BLaER1 (cell line): ENCODE measurements at regions not wholly inside any gene's neighbourhood (a gene's known extent, or its start where the extent isn't known, plus 50 kb on each side); places are given as distances from the start of the nearest gene placed in this dataset.

ENCODE experiments used
- H3K27ac ChIP-seq: shearing (Covaris generic); formaldehyde crosslinking; 2 replicates; pipeline ENCODE4 v1.8.1; 2022
- H3K27me3 ChIP-seq: shearing (Covaris generic); formaldehyde crosslinking; 2 replicates; pipeline ENCODE4 v1.8.1; 2022
- H3K36me3 ChIP-seq: shearing (Covaris generic); formaldehyde crosslinking; 2 replicates; pipeline ENCODE4 v1.8.1; 2022
- H3K4me1 ChIP-seq: shearing (Covaris generic); formaldehyde crosslinking; 2 replicates; pipeline ENCODE4 v1.8.1; 2022
- H3K4me2 ChIP-seq: shearing (Covaris generic); formaldehyde crosslinking; 2 replicates; pipeline ENCODE4 v1.8.1; 2022
- H3K4me3 ChIP-seq: shearing (Covaris generic); formaldehyde crosslinking; 2 replicates; pipeline ENCODE4 v1.8.1; 2022
- H3K9ac ChIP-seq: shearing (Covaris generic); formaldehyde crosslinking; 2 replicates; pipeline ENCODE4 v1.8.1; 2022
- H3K9me3 ChIP-seq: shearing (Covaris generic); formaldehyde crosslinking; 2 replicates; pipeline ENCODE4 v1.8.1; 2022
- H4K20me1 ChIP-seq: shearing (Covaris generic); formaldehyde crosslinking; 2 replicates; pipeline ENCODE4 v1.8.1; 2022
- Cebpa-rat ChIP-seq: shearing (Covaris generic); IDR thresholded peaks from 2 replicates; pipeline ENCODE4 v1.8.1; 2022

DNA sequence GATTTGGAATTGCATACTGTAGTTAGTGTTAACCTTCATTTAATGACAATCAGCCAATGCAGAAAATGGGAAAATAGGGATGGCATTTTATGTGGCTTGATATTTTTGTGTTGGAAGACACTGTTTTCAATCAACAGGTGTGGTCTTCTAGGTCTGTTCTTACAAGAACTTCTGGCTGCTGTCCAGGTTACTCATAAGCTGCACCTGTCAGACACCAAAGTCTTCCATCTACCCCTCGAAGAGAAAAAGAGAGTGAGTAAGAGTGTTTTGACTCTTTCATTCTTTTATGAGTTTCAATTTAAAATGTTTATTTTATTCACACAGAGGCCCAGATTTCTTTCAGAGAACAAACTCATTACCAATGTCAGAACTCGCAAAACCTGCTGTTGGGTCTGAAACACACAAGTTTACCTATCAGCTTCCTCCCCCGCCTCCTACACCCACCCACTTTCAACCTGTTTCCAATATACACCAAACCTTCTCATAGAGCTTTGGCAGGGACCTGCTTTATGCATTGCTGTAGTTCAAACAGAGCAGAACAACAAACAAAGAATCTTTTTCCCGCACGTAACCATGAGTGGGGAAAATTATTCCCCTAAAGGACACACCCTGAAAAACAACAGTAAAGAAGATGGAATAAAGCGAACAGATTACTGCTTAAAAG lies 767.7 kb upstream of the ALCAM start:
- no peak overlapping the region for H3K4me3 ChIP-seq
- H3K4me2 ChIP-seq: no peak overlapping the region
- no peaks in the 10 kb centered on the region for H3K4me1 ChIP-seq
- TF ChIP-seq Cebpa-rat: no peak
- no peak overlapping the region for H3K27ac ChIP-seq
- no peaks in the 10 kb centered on the region for H3K36me3 ChIP-seq
- H3K9ac ChIP-seq: no peak overlapping the region
- H4K20me1 ChIP-seq: no peaks in the 10 kb centered on the region
- no peaks in the 10 kb centered on the region for H3K9me3 ChIP-seq
- no peaks in the 10 kb centered on the region for H3K27me3 ChIP-seq

GRCh38 chr3:104604326-104605010 lies 762.2 kb upstream of the ALCAM start:
- Histone ChIP-seq H3K27ac (no peak overlapping the region), H3K4me2 (no peak overlapping the region)
- no peak for TF ChIP-seq Cebpa-rat

DNA sequence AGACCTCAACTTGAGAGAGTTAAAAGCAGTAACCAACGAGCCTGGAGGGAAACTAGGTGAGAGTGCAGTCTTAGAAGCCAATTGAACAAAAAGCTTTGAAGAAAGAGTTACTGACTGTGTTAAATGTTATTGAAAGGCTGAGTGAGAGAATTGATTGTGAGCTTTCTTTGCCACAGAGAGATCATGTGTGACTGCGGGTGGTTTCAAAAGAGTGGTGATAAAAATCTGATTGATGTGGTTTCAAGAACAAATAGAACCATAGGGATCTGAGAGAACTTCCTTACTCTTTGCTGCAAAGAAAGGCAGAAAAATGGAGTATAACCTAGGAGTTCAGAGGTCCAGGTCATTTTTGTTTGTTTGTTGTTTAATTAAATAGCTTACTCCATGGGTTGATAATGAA lies 759.9 kb upstream of the ALCAM start:
- no peaks in the 10 kb centered on the region for H3K27me3 ChIP-seq
- H3K9ac ChIP-seq: no peak overlapping the region
- no peaks in the 10 kb centered on the region for H4K20me1 ChIP-seq
- H3K4me1 ChIP-seq: peaks cover 6% of the 10 kb centered on the region
- no peak overlapping the region for H3K4me3 ChIP-seq
- H3K36me3 ChIP-seq: no peaks in the 10 kb centered on the region
- H3K9me3 ChIP-seq: no peaks in the 10 kb centered on the region
- TF ChIP-seq Cebpa-rat: no peak
- no peak overlapping the region for H3K27ac ChIP-seq
- 0 out of 2 replicates have a peak overlapping the region, but pooled peaks have one; percentile 10 for H3K4me2 ChIP-seq

More at GRCh38 chr3:104604326-104605010, 762.2 kb upstream of the ALCAM start:
- Histone ChIP-seq H4K20me1 (no peaks in the 10 kb centered on the region), H3K36me3 (no peaks in the 10 kb centered on the region), H3K27me3 (no peaks in the 10 kb centered on the region), H3K9me3 (no peaks in the 10 kb centered on the region), H3K4me3 (no peak overlapping the region), H3K4me1 (peaks cover 6% of the 10 kb centered on the region), H3K9ac (no peak overlapping the region)

- no peak for TF ChIP-seq Cebpa-rat
- Histone ChIP-seq H3K4me1 (peaks cover 6% of the 10 kb centered on the region), H3K27ac (no peak overlapping the region), H3K4me3 (no peak overlapping the region), H3K9ac (no peak overlapping the region), H3K27me3 (no peaks in the 10 kb centered on the region), H3K9me3 (no peaks in the 10 kb centered on the region), H3K4me2 (no peak overlapping the region), H4K20me1 (no peaks in the 10 kb centered on the region), H3K36me3 (no peaks in the 10 kb centered on the region)
These were observed 755.7 kb upstream of the ALCAM start for GRCh38 chr3:104610730-104611652.

- Histone ChIP-seq H3K27ac (no peak overlapping the region), H3K36me3 (no peaks in the 10 kb centered on the region), H3K4me1 (no peaks in the 10 kb centered on the region), H3K4me2 (no peak overlapping the region), H3K27me3 (no peaks in the 10 kb centered on the region), H4K20me1 (no peaks in the 10 kb centered on the region), H3K4me3 (no peak overlapping the region), H3K9me3 (no peaks in the 10 kb centered on the region), H3K9ac (no peak overlapping the region)
- no peak for TF ChIP-seq Cebpa-rat
These were observed 754.5 kb upstream of the ALCAM start for GRCh38 chr3:104612218-104612617.

DNA sequence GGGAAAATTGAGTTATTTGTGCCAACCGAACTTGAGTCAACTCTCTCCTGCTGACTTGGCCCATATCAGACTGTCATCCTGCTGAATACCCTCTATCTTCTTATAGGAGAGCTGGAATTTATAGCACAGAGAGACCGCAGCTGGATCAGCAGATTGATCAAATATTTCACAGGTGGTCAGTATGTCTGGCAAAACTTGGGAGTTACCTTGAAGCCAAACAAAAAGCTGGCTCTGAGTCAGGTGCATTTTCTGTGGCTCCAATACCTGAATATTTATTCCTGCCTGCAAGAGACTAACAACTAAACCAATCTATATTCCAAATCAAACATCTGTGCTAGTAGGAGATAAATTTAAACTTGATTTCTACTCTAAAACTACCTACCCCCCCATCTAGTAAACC lies 752.1 kb upstream of the ALCAM start:
- no peak overlapping the region for H3K27ac ChIP-seq
- no peak overlapping the region for H3K9ac ChIP-seq
- no peaks in the 10 kb centered on the region for H3K9me3 ChIP-seq
- H3K27me3 ChIP-seq: no peaks in the 10 kb centered on the region
- H3K4me2 ChIP-seq: no peak overlapping the region
- H4K20me1 ChIP-seq: no peaks in the 10 kb centered on the region
- no peaks in the 10 kb centered on the region for H3K36me3 ChIP-seq
- TF ChIP-seq Cebpa-rat: no peak
- no peak overlapping the region for H3K4me3 ChIP-seq
- H3K4me1 ChIP-seq: no peaks in the 10 kb centered on the region

DNA sequence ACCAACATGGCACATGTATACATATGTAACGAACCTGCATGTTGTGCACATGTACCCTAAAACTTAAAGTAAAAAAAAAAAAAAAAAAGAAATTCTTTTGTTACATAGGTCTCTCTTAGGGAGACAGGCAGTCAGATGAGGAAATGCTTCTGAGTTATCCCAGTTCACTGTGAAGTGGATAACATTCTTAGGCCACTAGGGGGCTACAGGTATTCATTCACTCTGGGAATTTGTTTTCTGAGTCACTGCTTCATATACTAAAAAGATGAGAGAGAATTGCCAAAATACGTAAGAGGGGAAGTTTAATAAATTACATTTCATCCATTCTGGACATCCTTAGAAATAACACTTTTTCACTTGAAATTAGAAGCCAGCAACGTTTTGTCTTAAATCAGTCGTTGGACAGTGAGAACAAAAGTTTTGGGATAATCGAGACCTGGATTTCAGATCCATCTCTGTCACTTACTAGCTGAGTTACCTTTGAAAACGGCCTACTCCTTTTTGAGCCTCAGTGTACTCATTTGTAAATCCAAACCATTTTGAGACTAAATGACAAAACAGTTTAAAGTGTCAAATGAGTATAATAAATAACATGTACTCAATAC lies 738.4 kb upstream of the ALCAM start:
- H3K36me3 ChIP-seq: no peaks in the 10 kb centered on the region
- H3K9me3 ChIP-seq: peaks cover 12% of the 10 kb centered on the region
- no peaks in the 10 kb centered on the region for H4K20me1 ChIP-seq
- no peak overlapping the region for H3K4me3 ChIP-seq
- H3K4me2 ChIP-seq: no peak overlapping the region
- H3K9ac ChIP-seq: no peak overlapping the region
- no peak overlapping the region for H3K27ac ChIP-seq
- no peaks in the 10 kb centered on the region for H3K27me3 ChIP-seq
- H3K4me1 ChIP-seq: no peaks in the 10 kb centered on the region
- no peak for TF ChIP-seq Cebpa-rat

DNA sequence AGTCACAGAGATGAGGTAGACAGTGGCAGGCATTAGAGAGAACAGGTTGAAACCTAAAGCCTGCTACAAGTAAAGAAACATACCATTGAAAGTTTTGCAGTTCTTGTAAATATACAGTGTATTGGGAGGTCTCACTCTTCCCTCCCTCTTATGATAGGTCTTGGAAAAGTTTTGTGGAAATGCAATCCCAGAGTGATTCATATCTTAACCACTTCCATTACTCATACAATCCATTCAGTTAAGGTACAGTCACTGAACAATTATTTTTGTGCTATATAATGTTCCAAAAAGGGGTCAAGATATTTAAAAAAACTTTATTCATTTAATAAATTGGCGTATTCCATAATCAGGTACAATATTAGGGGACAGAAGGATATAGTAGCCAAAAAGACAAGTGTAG lies 737.7 kb upstream of the ALCAM start:
- TF ChIP-seq Cebpa-rat: no peak
- H3K27me3 ChIP-seq: no peaks in the 10 kb centered on the region
- H3K36me3 ChIP-seq: no peaks in the 10 kb centered on the region
- H3K4me1 ChIP-seq: no peaks in the 10 kb centered on the region
- H4K20me1 ChIP-seq: no peaks in the 10 kb centered on the region
- H3K9ac ChIP-seq: no peak overlapping the region
- H3K27ac ChIP-seq: no peak overlapping the region
- no peak overlapping the region for H3K4me2 ChIP-seq
- H3K4me3 ChIP-seq: no peak overlapping the region
- peaks cover 12% of the 10 kb centered on the region for H3K9me3 ChIP-seq

DNA sequence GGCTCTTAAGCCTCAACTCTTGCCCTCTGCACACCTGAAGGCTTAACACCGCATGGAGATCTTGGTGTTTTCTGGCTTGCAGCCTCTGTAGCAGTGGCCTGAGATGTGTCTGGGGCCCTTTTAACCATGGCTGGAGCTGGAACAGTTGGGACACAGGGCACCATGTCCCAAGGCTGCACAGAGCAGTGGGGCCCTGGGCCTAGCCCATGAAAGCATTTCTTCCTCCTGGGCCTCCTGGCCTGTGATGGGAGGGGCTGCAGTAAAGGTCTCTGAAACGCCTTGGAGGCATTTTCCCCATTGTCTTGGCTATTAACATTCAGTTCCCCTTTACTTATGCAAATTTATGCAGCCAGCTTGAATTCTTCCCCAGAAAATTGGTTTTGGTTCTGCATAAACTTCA lies 735.5 kb upstream of the ALCAM start:
- Histone ChIP-seq H3K9ac (no peak overlapping the region), H3K4me3 (no peak overlapping the region), H3K4me2 (no peak overlapping the region), H4K20me1 (no peaks in the 10 kb centered on the region), H3K27ac (no peak overlapping the region), H3K9me3 (peaks cover 12% of the 10 kb centered on the region), H3K27me3 (no peaks in the 10 kb centered on the region), H3K36me3 (no peaks in the 10 kb centered on the region), H3K4me1 (no peaks in the 10 kb centered on the region)
- TF ChIP-seq Cebpa-rat: no peak
